ENCODE measurements at regions not wholly inside any gene's neighbourhood (a gene's known extent, or its start where the extent isn't known, plus 50 kb on each side); places are given as distances from the start of the nearest gene placed in this dataset.

DNA sequence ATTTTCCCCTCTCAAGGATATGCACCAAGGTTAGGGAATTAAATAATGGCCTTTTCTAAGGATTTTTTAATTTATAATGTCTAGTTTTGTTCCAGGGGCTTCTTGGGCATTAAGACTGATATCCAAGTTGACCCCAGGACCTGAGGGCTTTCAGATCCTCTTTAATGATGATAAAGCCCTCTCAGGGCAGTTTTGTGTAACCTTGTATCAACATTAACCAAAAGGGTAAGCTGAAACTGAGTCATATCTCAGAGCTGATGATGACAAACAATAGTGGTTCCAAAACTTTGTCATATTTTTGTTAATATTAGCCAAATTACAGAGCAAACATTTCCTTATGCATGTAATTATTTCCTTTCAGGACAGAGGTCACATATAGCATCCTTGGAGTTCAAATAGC is 309.4 kb upstream of the MAN1A1 start:
- TF ChIP-seq, protein P1, sequence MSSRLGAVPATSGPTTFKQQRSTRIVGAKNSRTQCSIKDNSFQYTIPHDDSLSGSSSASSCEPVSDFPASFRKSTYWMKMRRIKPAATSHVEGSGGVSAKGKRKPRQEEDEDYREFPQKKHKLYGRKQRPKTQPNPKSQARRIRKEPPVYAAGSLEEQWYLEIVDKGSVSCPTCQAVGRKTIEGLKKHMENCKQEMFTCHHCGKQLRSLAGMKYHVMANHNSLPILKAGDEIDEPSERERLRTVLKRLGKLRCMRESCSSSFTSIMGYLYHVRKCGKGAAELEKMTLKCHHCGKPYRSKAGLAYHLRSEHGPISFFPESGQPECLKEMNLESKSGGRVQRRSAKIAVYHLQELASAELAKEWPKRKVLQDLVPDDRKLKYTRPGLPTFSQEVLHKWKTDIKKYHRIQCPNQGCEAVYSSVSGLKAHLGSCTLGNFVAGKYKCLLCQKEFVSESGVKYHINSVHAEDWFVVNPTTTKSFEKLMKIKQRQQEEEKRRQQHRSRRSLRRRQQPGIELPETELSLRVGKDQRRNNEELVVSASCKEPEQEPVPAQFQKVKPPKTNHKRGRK (tag; IDR thresholded peaks at IDR 0.05): no peak
- TF ChIP-seq SREBF2 (CRISPR knock-in tag; IDR thresholded peaks at IDR 0.05): no peak
- TF ChIP-seq, protein P2, sequence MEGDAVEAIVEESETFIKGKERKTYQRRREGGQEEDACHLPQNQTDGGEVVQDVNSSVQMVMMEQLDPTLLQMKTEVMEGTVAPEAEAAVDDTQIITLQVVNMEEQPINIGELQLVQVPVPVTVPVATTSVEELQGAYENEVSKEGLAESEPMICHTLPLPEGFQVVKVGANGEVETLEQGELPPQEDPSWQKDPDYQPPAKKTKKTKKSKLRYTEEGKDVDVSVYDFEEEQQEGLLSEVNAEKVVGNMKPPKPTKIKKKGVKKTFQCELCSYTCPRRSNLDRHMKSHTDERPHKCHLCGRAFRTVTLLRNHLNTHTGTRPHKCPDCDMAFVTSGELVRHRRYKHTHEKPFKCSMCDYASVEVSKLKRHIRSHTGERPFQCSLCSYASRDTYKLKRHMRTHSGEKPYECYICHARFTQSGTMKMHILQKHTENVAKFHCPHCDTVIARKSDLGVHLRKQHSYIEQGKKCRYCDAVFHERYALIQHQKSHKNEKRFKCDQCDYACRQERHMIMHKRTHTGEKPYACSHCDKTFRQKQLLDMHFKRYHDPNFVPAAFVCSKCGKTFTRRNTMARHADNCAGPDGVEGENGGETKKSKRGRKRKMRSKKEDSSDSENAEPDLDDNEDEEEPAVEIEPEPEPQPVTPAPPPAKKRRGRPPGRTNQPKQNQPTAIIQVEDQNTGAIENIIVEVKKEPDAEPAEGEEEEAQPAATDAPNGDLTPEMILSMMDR (IDR thresholded peaks at IDR 0.05 in 2 of 3, conservative IDR thresholded peaks at IDR 0.05 in 1 of 3; ENCODE audit: insufficient read depth in 2 of 3, low read depth in 1 of 3, low read length in 3 of 3): no peak
- TF ChIP-seq, protein P3, sequence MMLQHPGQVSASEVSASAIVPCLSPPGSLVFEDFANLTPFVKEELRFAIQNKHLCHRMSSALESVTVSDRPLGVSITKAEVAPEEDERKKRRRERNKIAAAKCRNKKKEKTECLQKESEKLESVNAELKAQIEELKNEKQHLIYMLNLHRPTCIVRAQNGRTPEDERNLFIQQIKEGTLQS (IDR thresholded peaks at IDR 0.05): no peak
- TF ChIP-seq, protein P3 (CRISPR knock-in tag; conservative IDR thresholded peaks at IDR 0.05): no peak
- TF ChIP-seq EP300 (IDR thresholded peaks at IDR 0.05; ENCODE audit: low read length): no peak
- no peak for TF ChIP-seq BRD4 (IDR thresholded peaks at IDR 0.05)
- no peak for TF ChIP-seq POLR2AphosphoS5 (IDR thresholded peaks at IDR 0.05; ENCODE audit: control insufficient read depth, insufficient read depth, low read depth, low read length)
- TF ChIP-seq, protein P4, sequence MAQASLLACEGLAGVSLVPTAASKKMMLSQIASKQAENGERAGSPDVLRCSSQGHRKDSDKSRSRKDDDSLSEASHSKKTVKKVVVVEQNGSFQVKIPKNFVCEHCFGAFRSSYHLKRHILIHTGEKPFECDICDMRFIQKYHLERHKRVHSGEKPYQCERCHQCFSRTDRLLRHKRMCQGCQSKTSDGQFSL (CRISPR knock-in tag; IDR thresholded peaks at IDR 0.05): no peak
- TF ChIP-seq, protein P4 (tag; IDR thresholded peaks at IDR 0.05): no peak
